ENCODE measurements at regions not wholly inside any gene's neighbourhood (a gene's known extent, or its start where the extent isn't known, plus 50 kb on each side); places are given as distances from the start of the nearest gene placed in this dataset.

- WGBS (ENCODE audit: low lambda C conversion rate, missing lambda C conversion rate): 84% methylated on average over 5 of the region's 5 CpGs
- Histone ChIP-seq H3K4me1 (ENCODE audit: insufficient read depth) (no peaks in the 10 kb centered on the region), H3K27me3 (no peaks in the 10 kb centered on the region), H3K79me2 (no peaks in the 10 kb centered on the region), H4K20me1 (ENCODE audit: insufficient read depth, poor library complexity, severe bottlenecking) (no peaks in the 10 kb centered on the region), H3K27ac (no peak overlapping the region), H3K9me2 (replicated peaks; ENCODE audit: insufficient read depth) (no peaks in the 10 kb centered on the region), H3K4me2 (no peak overlapping the region), H3K36me3 (replicated peaks; ENCODE audit: insufficient read depth, low read depth) (no peaks in the 10 kb centered on the region), H2AFZ (no peak overlapping the region), H3K4me3 (no peak overlapping the region), H3K9me3 (ENCODE audit: low read depth) (no peaks in the 10 kb centered on the region)
- DNase-seq (ENCODE audit: low spot score): no peak
- TF ChIP-seq CTCF (IDR thresholded peaks at IDR 0.05; ENCODE audit: poor library complexity) (no peak), EZH2 (IDR thresholded peaks at IDR 0.05; ENCODE audit: borderline replicate concordance) (no peak), EZH2phosphoT487 (IDR thresholded peaks at IDR 0.05; ENCODE audit: low read depth, severe bottlenecking, unreplicated experiment) (no peak)
These were observed 235.2 kb downstream of the LY86 start for GRCh38 chr6:6823568-6824224.

- Histone ChIP-seq H2AFZ (no peak overlapping the region), H3K9me2 (replicated peaks; ENCODE audit: insufficient read depth) (no peaks in the 10 kb centered on the region), H4K20me1 (ENCODE audit: insufficient read depth, poor library complexity, severe bottlenecking) (no peaks in the 10 kb centered on the region), H3K4me2 (no peak overlapping the region), H3K27ac (no peak overlapping the region), H3K9me3 (ENCODE audit: low read depth) (no peaks in the 10 kb centered on the region), H3K79me2 (no peaks in the 10 kb centered on the region), H3K36me3 (replicated peaks; ENCODE audit: insufficient read depth, low read depth) (no peaks in the 10 kb centered on the region), H3K4me3 (no peak overlapping the region), H3K4me1 (ENCODE audit: insufficient read depth) (no peaks in the 10 kb centered on the region), H3K27me3 (no peaks in the 10 kb centered on the region)
- DNase-seq (ENCODE audit: low spot score): no peak
- 93% methylated on average over 6 of the region's 6 CpGs for WGBS (ENCODE audit: low lambda C conversion rate, missing lambda C conversion rate)
- TF ChIP-seq EZH2 (IDR thresholded peaks at IDR 0.05; ENCODE audit: borderline replicate concordance): no peak
- TF ChIP-seq CTCF (IDR thresholded peaks at IDR 0.05; ENCODE audit: poor library complexity): no peak
- TF ChIP-seq EZH2phosphoT487 (IDR thresholded peaks at IDR 0.05; ENCODE audit: low read depth, severe bottlenecking, unreplicated experiment): no peak
These were observed 235.9 kb downstream of the LY86 start for GRCh38 chr6:6824381-6824780.

GRCh38 chr6:6825193-6825784, 236.8 kb downstream of the LY86 start:
- no peak for DNase-seq (ENCODE audit: low spot score)
- no peak overlapping the region for H3K4me3 ChIP-seq

More at GRCh38 chr6:6825193-6825784, 236.8 kb downstream of the LY86 start:
- WGBS (ENCODE audit: low lambda C conversion rate, missing lambda C conversion rate): 79% methylated on average over 11 of the region's 11 CpGs
- Histone ChIP-seq H3K27ac (no peak overlapping the region), H3K36me3 (replicated peaks; ENCODE audit: insufficient read depth, low read depth) (no peaks in the 10 kb centered on the region), H3K4me1 (ENCODE audit: insufficient read depth) (no peaks in the 10 kb centered on the region), H3K27me3 (no peaks in the 10 kb centered on the region), H2AFZ (no peak overlapping the region), H3K9me2 (replicated peaks; ENCODE audit: insufficient read depth) (no peaks in the 10 kb centered on the region), H3K9me3 (ENCODE audit: low read depth) (no peaks in the 10 kb centered on the region), H3K4me2 (no peak overlapping the region), H3K79me2 (no peaks in the 10 kb centered on the region), H4K20me1 (ENCODE audit: insufficient read depth, poor library complexity, severe bottlenecking) (no peaks in the 10 kb centered on the region)
- TF ChIP-seq EZH2 (IDR thresholded peaks at IDR 0.05; ENCODE audit: borderline replicate concordance): no peak
- no peak for TF ChIP-seq EZH2phosphoT487 (IDR thresholded peaks at IDR 0.05; ENCODE audit: low read depth, severe bottlenecking, unreplicated experiment)
- no peak for TF ChIP-seq CTCF (IDR thresholded peaks at IDR 0.05; ENCODE audit: poor library complexity)
